ENCODE measurements at regions not wholly inside any gene's neighbourhood (a gene's known extent, or its start where the extent isn't known, plus 50 kb on each side); places are given as distances from the start of the nearest gene placed in this dataset.

DNA sequence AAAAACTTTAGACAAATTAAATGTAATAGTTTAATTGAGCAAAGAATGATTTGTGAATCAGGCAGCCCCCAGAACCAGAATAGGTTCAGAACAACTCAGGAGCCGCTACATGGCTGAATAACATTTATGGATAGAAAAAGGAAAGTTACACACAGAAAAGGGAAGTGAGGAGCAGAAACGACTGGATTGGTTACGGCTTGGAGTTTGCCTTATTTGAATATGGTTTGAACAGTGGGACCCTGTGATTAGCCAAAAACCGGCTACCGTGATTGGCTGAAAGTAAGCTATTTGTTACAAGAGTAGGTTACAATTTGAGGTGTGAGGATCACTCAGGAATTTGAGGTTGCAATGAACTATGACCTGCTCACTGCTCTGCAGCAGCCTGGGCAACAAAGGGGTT, 1139.8 kb downstream of the CDH11 start:
- no peak for DNase-seq

DNA sequence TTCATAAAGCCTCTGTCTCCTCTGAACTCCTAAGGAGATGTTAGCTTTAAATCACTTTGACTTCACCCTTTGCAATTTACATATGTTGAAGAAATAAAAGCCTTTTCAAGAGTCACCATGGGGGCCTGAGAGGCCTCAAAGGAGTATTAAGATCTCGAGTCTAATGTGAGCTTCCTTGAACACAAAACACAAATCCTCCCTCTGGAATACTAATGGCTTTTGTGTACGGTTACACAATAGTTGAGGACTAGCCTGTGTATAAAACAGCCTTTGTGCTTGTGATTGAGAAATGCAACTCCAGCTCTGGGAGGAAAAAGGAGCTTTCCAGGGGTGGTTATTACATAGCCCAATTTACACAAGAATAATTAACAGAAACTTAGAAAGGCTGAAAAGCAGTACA, 1140.2 kb downstream of the CDH11 start:
- no peak for DNase-seq

DNA sequence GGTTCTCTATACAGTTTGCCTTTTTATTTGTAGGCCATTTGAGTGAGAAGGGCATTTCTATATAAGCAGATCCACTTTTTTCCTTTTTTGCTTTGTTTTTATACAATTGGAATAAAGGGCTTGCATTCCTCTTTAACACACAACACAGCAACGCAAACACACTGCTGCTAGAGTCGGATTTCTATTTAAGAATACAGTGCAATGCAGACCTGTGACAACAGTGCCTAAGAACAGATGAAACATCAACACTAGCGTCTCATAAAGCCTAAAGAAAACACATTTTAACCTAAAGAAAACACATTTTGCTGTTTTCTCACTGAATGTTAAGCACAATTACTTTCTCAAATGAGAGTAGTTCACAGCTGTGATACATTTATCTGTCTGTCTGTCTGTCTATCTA, 1141.1 kb downstream of the CDH11 start:
- DNase-seq, result no peak

DNA sequence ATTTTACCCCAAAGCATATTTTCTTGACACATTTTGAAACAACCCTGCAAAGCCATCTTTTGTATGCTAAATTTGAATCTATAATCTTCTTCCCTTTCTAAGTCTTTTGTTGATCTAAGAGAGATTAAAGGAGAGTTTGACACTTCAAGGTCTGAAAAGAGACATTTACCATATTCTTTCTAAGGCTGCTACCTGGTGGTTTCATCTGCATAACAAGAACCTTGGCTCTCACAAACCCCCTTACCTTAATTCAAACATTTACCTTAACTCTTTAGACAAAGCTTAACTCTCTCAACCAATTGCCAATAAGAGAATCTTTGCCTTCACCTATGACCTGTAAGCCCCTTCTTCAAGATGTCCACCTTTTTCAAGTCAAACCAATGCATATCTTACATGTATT, 1143.6 kb downstream of the CDH11 start:
- DNase-seq, result no peak

DNA sequence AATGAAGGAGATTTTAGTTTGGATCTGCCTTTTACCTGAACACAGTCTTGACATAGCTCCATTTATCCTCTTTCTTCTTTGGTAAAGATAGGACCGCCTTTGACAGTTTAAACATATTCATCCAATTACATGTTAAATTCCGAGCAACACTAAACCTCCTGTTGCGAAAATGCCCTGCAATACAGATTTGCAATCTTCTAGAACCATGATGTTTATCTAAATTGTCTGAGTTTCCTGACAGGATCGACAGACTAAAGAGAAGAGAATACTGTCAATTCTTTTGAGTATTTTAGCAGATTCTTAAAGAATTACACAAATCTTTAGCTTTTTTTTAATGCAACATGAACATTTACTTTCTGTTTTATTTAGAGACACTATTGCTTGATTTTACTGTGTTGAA, 1145.5 kb downstream of the CDH11 start:
- no peak for DNase-seq

DNA sequence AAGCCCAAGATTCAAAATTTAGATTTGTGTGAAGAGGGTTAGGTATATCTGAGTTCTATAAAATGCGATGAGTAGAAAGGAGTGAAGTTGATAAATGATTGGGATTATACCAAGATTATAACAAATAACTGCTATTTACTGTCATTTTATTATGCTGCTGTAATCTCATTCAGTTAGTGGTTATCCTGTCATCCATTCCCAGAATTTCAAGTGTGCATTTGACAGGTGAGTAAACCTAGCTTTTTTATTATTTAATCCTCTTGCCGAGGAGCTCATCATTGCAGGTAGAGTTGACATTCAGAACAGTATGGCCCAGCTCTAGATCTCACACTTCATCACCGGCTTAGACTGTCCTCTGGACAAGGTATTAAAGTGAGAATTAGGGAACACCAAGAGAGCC, 1146.2 kb downstream of the CDH11 start:
- no peak for DNase-seq

DNA sequence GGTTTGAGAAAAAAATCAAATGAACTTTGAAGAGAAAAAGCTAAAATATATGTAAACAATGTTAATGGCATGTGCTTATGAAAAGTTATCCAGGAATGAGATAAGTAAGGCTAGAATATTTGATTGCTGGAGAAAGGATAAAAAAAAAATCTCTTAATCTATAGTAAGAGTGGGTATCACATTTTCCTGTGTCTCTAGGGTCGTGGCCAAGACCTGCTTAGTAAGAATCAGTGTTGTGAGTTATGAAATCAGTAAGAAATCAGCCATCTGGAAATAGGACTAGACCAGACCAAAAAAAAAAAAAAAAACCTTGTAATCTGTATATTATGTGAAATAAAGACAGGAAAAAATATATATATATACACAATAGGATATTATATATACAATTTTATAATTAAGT, 1153.9 kb downstream of the CDH11 start:
- no peak for DNase-seq

DNA sequence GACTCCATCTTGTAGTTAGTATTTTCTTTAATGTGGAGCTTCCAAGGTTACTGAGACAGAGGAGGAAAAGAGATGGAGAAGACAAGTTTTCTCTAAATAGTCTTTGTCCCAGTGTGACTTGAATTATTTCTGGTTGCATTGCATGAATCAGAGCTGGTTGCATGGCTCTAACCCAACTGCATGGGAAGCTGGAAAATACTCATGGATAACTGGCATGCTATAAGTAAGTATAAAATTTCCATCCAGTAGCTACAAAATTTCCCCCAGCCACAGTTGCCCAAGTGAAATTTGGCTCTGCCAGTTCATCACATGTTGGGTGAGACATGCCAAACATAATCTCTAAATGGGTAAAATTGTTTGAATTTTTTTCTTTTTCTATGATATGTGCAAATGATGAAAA, 1161.5 kb downstream of the CDH11 start:
- no peak for DNase-seq

DNA sequence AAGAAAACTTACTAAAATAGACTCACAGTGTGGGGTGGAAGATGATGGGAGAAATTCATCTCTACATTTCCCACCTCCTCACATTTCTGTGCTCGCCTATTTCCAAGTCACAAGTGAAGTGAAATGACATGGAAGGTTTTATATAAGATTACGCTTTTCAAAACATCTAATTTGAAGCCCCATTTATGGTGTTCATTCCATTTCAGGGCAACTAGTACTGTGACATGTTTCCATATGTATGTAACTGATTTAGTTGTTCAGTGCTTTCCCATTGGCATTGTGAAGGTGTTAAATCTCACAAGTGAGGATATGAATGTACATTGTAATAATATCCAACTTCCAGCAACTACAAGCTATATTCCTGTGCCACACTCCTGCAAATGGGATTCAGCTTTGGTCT, 1174.8 kb downstream of the CDH11 start:
- no peak for DNase-seq

DNA sequence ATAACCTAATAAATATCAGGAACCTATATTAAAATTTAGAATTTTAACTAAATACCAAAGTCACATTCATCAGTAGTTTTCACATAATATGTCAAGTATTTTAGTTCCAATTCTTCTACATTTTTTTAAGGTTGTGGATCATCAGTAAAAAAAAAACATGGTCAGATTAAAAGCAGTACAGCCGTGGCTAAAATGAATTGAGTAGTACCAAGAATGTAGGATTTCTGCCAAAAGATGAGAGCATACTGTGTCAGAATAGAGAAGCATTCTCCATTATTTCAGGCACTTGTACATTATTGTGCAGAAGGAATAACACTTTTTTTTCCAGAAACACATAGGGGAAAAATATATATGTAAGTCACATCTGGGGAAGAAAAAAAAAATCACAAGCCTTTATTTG, 1176.1 kb downstream of the CDH11 start:
- no peak for DNase-seq

DNA sequence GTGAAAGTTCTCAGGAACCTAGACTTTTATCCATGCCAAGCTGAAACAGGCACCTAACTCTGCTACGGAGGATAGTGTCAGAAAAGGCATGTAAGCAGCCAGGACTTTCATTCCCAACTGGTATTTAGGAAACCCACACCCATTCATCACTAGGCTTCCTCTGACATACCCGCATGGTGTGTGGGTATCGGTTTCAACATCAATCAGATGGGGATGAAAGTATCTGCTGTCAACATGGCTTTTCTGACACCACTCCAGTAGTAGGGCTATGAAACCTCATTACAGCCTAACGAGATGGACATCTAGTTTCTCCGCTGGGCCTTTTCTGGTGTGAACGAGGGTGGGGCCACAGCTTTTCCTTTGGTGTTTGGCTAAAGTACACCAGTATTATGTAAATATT, 1178.3 kb downstream of the CDH11 start:
- no peak for DNase-seq

DNA sequence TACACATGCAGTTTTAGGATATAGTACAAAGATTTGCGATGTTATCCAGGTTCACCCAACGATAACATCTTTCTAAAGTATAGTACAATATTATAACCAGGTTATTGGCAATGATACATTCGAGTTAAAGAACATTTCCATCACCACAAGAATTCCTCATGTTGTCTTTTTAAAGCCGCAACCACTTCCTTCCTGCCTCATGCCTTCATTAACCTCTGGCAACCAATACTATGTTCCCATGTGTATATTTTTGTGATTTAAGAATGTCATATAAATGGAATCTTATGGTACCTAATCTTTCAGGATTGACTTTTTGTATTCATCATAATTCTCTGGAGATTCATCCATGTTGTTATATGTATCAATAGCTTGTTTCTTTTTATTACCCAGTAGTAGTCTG, 1183.2 kb downstream of the CDH11 start:
- DNase-seq, result no peak

DNA sequence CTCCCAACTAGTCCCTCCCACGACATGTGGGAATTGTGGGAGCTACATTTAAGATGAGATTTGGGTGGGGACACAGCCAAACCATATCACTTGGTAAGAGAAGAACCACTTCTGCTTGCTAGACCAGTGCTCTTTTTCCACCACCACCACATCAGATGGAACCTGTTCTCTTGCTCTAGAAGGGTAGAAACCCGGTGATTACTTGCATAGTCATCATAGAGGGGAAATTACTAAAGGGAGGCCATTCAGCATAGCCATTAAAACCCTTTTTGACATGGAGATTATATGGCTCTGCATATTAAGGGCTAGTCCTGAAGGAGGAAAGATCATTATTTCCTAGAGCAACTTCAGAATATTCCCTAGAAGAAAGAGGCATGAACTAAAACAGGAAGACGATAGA, 1188.0 kb downstream of the CDH11 start:
- no peak for DNase-seq

DNA sequence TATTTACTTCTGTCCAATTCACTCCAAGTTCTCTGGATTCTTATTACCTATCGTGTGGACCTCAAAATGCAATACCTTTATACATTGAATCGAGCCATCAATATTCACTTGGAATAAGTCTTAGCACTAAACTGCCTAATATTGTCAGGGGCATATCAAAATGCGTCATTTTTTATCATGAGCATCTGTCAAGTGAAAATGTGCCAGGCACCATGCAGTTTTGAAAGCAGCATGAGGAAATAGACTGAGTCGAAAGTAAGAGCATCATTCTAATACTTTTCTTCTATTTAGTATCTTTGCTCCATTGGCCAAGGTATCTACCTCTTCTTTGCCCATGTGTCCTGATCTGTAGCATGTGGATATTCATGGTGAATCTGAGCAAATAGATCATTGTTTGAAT, 1193.4 kb downstream of the CDH11 start:
- no peak for DNase-seq

DNA sequence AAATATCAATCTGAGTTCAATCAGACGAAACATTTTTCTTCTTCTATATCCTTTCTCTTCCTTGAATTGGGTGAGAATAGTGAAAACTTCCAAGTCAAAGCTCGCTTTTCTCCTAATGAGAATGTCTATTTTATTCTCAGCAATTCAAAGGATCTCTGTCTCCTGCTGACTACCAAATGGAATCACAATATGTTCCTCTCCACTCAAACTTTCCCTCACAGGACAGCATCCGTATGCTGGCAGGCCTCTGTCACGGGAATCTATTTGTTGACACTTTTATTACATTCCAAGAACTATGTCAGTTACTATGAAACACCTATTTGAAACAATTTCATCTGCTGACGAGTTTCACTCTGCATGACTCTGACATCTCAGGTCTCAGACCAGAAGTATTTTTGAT, 1196.6 kb downstream of the CDH11 start:
- no peak for DNase-seq

DNA sequence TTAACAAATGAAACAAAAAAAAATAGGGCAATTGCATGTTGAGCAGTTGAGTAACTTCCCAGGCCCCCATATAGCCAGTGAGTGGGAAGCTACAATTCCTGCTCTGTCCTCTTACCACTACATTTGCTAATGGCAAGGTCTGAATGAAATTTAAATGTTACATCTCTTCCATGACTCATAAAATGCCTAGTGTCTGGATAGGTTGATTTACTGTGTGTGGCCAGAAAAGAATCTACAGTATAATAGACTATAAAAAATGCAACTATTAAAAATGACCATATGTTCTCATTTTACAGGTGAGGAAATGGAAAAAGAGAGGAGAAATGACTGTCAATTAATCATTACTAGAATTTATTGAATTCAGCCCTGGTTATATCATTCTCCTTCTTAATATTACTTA, 1199.3 kb downstream of the CDH11 start:
- DNase-seq, result no peak

DNA sequence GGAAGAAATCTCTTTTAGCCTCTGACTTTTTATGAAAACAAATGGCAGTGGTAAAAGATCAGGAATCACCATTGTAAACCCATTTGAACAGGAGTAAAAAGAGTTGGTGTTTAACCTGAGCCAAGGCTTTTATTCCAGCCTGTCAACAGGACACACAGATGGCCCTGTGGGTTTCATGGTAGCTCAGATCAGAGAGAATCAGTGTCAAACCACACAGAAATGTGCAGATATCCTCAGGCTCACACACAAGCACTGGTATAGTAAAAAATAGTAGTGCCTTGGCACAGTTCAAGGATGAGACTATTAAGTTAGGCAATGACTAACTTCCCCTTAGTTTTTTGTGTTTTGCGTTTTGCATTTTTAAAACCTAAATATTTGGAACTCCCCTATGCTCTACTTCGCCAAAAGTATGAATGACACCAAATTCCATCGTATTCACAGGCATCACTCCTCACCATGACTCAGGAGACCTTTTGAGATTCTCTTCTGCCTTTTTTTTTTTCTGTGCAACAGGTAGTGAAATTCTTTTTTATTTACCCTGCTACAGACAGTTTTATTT, 1200.0 kb downstream of the CDH11 start:
- no peak for DNase-seq

DNA sequence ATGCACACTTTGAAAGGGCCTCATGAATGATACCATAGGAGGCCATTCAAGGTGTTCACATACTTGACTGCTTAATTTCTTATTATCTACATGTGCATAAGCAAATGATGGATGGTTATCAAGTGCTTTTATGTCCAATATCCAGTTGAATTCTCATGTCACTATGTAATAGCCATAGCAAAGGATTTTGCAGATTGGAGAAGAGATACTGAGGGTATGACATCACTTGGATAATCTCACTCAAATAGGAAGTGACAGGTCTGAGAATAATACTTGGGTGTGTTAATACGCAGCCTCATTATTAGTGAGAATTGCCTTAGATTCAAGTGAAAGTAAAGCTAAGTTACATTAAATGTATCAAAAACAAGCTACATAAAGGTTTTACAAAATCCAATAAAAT, 1208.6 kb downstream of the CDH11 start:
- DNase-seq, result no peak

DNA sequence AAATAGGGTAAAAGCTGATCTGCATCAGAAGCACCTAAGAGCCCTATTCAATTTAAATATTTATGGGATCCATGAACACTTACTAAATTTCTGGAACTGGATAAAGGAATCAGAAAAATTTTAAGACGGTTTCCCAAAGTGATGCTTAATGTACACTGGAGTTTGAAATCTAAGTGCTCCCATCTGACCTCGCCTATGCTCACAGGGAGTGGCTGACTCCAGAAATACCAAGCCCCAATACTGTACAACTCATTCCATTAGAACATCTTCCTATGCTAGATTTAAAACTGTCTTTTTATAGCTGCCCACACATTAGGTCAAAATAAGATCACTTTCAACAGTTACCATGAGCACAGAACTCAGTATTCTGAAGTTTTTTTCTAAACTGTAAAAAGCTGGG, 1214.6 kb downstream of the CDH11 start:
- DNase-seq, result no peak

DNA sequence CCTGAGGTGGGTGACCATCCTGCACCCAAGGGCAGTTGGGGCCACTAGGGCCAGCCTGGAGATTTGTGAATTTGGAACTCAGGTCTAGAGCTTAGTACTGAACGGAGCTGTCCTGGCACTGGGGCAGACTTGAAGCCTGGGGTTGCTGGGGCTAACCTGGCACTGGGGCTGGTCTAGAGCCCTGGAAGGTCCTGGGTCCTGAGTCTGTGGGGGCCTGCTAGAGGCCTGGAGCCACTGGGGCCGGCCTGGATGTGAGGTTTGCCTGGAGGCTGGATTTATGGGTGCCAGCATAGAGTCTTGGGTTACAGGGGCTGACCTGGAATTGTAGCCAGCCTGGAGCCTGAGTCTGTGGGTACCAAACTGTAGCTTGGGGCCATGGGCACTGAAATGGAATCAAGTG, 1216.9 kb downstream of the CDH11 start:
- DNase-seq, result no peak

DNA sequence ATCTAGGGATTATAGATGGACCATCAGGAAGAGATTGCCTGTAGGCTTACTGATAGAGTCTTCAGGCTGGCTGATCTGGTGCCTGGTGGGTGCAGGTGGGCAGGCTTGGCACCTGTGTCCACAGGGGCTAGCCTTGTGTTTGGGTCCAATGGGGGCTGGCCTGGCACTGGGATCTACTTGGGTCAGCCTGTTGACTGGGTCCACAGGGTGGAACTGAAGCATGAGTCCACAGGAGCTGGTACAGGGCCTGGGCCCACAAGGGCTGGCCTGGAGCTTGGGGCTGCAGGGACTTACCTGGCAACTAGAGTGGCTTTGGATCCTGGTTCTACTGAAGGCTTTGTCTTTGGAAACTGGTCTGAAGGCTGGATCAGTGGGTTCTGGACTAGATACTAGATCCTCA, 1217.7 kb downstream of the CDH11 start:
- no peak for DNase-seq

DNA sequence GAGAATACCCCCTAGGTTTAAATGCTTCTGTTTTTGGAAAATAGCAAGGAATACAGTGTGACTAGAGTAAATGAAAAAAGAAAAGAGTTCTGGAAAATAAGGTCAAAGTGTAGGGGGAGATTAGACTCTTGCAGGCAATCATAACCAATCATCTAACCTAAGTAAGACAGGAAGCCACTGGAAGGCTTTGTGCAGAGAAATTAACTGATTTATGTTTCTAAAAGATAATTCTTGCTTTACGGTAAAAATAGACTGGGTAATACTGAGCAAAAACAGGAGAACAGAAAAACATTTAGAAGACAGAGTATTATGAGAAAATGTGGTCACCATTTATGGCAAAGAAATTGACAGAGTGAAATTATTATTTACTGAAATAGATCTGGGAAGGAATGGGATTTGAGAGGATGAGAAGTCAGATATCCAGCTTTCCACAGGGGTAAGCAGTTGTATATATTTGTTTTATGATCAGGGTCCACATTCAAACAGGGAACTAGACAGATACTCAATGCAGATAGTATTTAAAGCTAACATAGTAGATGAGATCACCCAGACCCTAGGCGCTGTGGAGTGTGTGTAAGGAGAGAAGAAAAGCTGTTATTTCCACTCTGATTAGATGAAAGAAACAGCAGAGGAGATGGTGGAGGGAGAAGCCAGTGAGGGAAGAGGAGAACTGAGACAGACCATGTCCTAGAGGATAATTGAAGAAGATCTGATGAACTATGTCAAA, 1225.3 kb downstream of the CDH11 start:
- no peak for DNase-seq

DNA sequence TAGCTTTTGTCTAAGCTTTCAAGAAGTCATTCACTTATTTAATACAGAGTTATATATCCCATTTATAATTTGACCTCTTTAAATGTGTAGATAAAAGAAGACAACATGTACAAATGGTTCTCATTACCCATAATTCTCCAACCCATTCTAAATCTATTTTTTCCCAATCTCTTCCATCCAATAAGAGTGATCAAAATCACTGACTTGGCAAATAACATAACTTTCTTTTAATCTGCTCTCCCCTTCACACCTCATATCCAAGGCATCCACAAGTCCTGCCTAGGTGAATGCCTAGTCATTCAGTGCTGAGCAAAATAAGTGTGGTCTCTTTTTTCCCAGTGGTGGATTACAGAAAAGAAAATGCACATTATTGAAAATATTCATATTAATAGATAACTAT, 1231.1 kb downstream of the CDH11 start:
- DNase-seq, result no peak

DNA sequence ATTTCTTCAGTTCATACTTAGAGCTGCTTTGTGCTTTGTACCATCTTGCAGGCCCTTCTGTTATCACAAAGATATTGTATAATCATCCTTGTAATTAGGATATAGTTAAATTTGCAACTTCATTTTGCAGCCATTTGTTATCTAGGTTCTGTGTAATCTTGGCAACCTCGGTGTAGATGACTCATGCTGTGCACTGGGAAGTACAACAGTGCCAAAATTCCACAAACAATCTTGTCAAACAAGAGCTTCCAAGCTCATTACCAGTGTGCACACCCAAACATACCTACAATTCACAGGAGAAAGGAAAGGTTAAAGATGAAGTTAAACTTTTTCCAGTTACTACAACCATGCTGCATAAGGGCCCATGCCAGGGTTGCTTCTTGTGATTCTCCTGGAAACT, 1231.8 kb downstream of the CDH11 start:
- DNase-seq, result no peak

DNA sequence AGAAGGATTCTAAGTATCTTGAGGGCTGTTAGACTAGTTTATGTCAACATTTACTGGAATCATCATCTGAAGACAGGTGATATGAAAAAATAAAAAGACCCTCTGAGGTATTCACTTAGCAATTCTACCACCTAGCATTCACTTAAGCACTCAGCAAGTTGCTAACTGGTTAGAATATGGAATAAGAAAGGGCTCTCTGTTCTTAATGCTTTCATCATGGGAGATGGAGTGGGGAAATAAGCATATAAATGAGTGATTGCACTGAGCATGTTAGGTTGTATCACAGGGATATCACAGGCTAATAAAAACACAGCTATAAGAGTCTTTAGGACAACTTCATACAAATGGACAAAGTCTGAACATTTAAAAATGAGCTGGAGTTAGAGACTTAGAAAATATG, 1238.8 kb downstream of the CDH11 start:
- no peak for DNase-seq
